Inferior parietal cortex (tissue), 1 donor: ENCODE measurements at regions not wholly inside any gene's neighbourhood (a gene's known extent, or its start where the extent isn't known, plus 50 kb on each side); places are given as distances from the start of the nearest gene placed in this dataset.

ENCODE experiments used
- DNase-seq: peaks from one replicate; pipeline ENCODE4 v3.0.0-alpha.2; 2016; ENCODE audit errors: extremely low spot score

GRCh38 chr2:64829525-64829924, 159.7 kb upstream of the SLC1A4 start:
- peak; percentile 54 for DNase-seq

- peak; percentile 87 for DNase-seq
Observed at GRCh38 chr2:64831134-64831976, 157.8 kb upstream of the SLC1A4 start.

GRCh38 chr2:64831977-64832328, 157.2 kb upstream of the SLC1A4 start:
- DNase-seq, result no peak

- DNase-seq, result no peak
Observed at GRCh38 chr2:64832936-64833335, 156.3 kb upstream of the SLC1A4 start.

GRCh38 chr2:64836566-64836965, 152.6 kb upstream of the SLC1A4 start:
- no peak for DNase-seq

- no peak for DNase-seq
Observed at GRCh38 chr2:64837116-64837731, 152.0 kb upstream of the SLC1A4 start.

GRCh38 chr2:64837925-64838641, 151.1 kb upstream of the SLC1A4 start:
- no peak for DNase-seq

GRCh38 chr2:64838817-64839216, 150.4 kb upstream of the SLC1A4 start:
- no peak for DNase-seq

- no peak for DNase-seq
Observed at GRCh38 chr2:64839844-64840243, 149.4 kb upstream of the SLC1A4 start.

- DNase-seq, result no peak
Observed at GRCh38 chr2:64840426-64840881, 148.7 kb upstream of the SLC1A4 start.

- no peak for DNase-seq
Observed at GRCh38 chr2:64841461-64841860, 147.7 kb upstream of the SLC1A4 start.

GRCh38 chr2:64842030-64842429, 147.2 kb upstream of the SLC1A4 start:
- no peak for DNase-seq

GRCh38 chr2:64844087-64844486, 145.1 kb upstream of the SLC1A4 start:
- no peak for DNase-seq

GRCh38 chr2:64845273-64845905, 143.8 kb upstream of the SLC1A4 start:
- no peak for DNase-seq

- no peak for DNase-seq
Observed at GRCh38 chr2:64846177-64846576, 143.0 kb upstream of the SLC1A4 start.

GRCh38 chr2:64847930-64848329, 141.3 kb upstream of the SLC1A4 start:
- DNase-seq, result no peak

- no peak for DNase-seq
Observed at GRCh38 chr2:64848363-64848762, 140.8 kb upstream of the SLC1A4 start.

GRCh38 chr2:64848945-64849344, 140.3 kb upstream of the SLC1A4 start:
- DNase-seq, result no peak

- DNase-seq, result no peak
Observed at GRCh38 chr2:64850642-64851041, 138.6 kb upstream of the SLC1A4 start.

GRCh38 chr2:64852771-64853241, 136.4 kb upstream of the SLC1A4 start:
- no peak for DNase-seq

GRCh38 chr2:64853306-64853705, 135.9 kb upstream of the SLC1A4 start:
- no peak for DNase-seq

- DNase-seq, result no peak
Observed at GRCh38 chr2:64853894-64854293, 135.3 kb upstream of the SLC1A4 start.
